ENCODE measurements at regions not wholly inside any gene's neighbourhood (a gene's known extent, or its start where the extent isn't known, plus 50 kb on each side); places are given as distances from the start of the nearest gene placed in this dataset.
A peak's percentile ranks its signal among the peaks of the same experiment; 100 is the strongest.
"Not testable (repeated sequence)": the region's sequence is repeated elsewhere in the genome, so short reads cannot be mapped to it uniquely, and the experiment has no call there.

- DNase-seq (ENCODE audit: low spot score), result not testable (repeated sequence)
Observed at GRCh38 chrX:63179852-63180251, 171.3 kb downstream of the SPIN4 start.

- DNase-seq (ENCODE audit: low spot score), result not testable (repeated sequence)
Observed at GRCh38 chrX:63176578-63176977, 174.6 kb downstream of the SPIN4 start.

GRCh38 chrX:63173841-63174718, 177.1 kb downstream of the SPIN4 start:
- DNase-seq (ENCODE audit: low spot score), result not testable (repeated sequence)

- DNase-seq (ENCODE audit: low spot score), result not testable (repeated sequence)
Observed at GRCh38 chrX:63169416-63169815, 181.7 kb downstream of the SPIN4 start.

GRCh38 chrX:63168949-63169348, 182.2 kb downstream of the SPIN4 start:
- not testable (repeated sequence) for DNase-seq (ENCODE audit: low spot score)

- not testable (repeated sequence) for DNase-seq (ENCODE audit: low spot score)
Observed at GRCh38 chrX:63167002-63167401, 184.1 kb downstream of the SPIN4 start.

GRCh38 chrX:63160994-63161393, 190.1 kb downstream of the SPIN4 start:
- DNase-seq (ENCODE audit: low spot score), result not testable (repeated sequence)

GRCh38 chrX:63160340-63160739, 190.8 kb downstream of the SPIN4 start:
- DNase-seq (ENCODE audit: low spot score), result not testable (repeated sequence)

GRCh38 chrX:63145526-63145925, 205.6 kb downstream of the SPIN4 start:
- DNase-seq (ENCODE audit: low spot score), result not testable (repeated sequence)

- not testable (repeated sequence) for DNase-seq (ENCODE audit: low spot score)
Observed at GRCh38 chrX:63142588-63142987, 208.5 kb downstream of the SPIN4 start.

GRCh38 chrX:63135859-63136258, 215.3 kb downstream of the SPIN4 start:
- DNase-seq (ENCODE audit: low spot score), result not testable (repeated sequence)

- DNase-seq (ENCODE audit: low spot score), result peak; percentile 1
Observed at GRCh38 chrX:63128509-63128908, 222.6 kb downstream of the SPIN4 start.

- DNase-seq (ENCODE audit: low spot score), result no peak
Observed at GRCh38 chrX:63115196-63115595, 235.9 kb downstream of the SPIN4 start.

- no peak for DNase-seq (ENCODE audit: low spot score)
Observed at GRCh38 chrX:63101879-63102620, 249.1 kb downstream of the SPIN4 start.

GRCh38 chrX:63058204-63058603, 292.9 kb downstream of the SPIN4 start:
- DNase-seq (ENCODE audit: low spot score), result no peak

- peak; percentile 4 for DNase-seq (ENCODE audit: low spot score)
Observed at GRCh38 chrX:63050225-63050624, 300.9 kb downstream of the SPIN4 start.

- no peak for DNase-seq (ENCODE audit: low spot score)
Observed at GRCh38 chrX:63032811-63033210, 318.3 kb downstream of the SPIN4 start.

- no peak for DNase-seq (ENCODE audit: low spot score)
Observed at GRCh38 chrX:63013549-63013948, 337.6 kb downstream of the SPIN4 start.

- DNase-seq (ENCODE audit: low spot score), result no peak
Observed at GRCh38 chrX:63012574-63012973, 338.6 kb downstream of the SPIN4 start.

- not testable (repeated sequence) for DNase-seq (ENCODE audit: low spot score)
Observed at GRCh38 chrX:63000196-63000595, 350.9 kb downstream of the SPIN4 start.

All from COLO829 (cell line).